ENCODE measurements at regions not wholly inside any gene's neighbourhood (a gene's known extent, or its start where the extent isn't known, plus 50 kb on each side); places are given as distances from the start of the nearest gene placed in this dataset.

DNA sequence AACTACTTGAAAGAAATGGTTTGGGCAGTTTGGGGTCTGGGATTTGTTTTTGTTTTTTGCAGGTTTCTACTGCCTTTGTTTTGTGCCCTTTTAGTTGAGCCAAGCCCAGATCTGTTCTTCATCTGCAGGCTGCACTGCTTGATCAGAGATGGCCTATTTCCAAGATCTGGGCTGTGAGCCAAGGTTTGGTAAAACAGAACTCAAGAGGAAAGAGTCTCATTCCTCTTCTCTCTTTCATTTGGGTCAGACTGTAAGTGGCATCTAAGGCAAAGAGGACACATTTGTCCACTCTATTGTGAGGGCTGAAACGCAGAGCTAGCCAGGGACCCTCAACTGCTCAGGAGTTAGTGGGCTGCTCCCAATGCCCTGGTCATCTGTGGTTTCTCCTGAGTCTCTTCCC lies 104.4 kb upstream of the UBE3A start:
- FAIRE-seq (no peak), DNase-seq (ENCODE audit: low read depth, low spot score) (no peak)
- H3K4me2 ChIP-seq (ENCODE audit: insufficient read depth, low read length), result no peak overlapping the region
- H3K4me1 ChIP-seq (ENCODE audit: control insufficient read depth, extremely low read depth, insufficient read depth, low read length), result no peaks in the 10 kb centered on the region
- intact Hi-C loops (cut with micrococcal nuclease) (no loop called here), dilution Hi-C loops (cut with MboI; ENCODE audit: extremely low pct_ligation_motif_present, low sequenced_read_pairs) (no loop called here)
- H3K9ac ChIP-seq (replicated peaks; ENCODE audit: extremely low read depth, insufficient read depth, low read length), result no peak overlapping the region
- H3K4me3 ChIP-seq (replicated peaks in 1 of 3; ENCODE audit: insufficient read depth in 1 of 3, low read depth in 1 of 3, low read length in 3 of 3), result no peak overlapping the region
- no peak for TF ChIP-seq POLR2AphosphoS5 (IDR thresholded peaks at IDR 0.05; ENCODE audit: insufficient read depth, low read depth, low read length)
- TF ChIP-seq JUN (IDR thresholded peaks at IDR 0.05; ENCODE audit: borderline replicate concordance, insufficient read depth, insufficient read length, low read depth), result no peak
- TF ChIP-seq GATA2 (IDR thresholded peaks at IDR 0.05; ENCODE audit: insufficient read depth, insufficient read length, low read depth, low read length), result no peak
- TF ChIP-seq FOS (IDR thresholded peaks at IDR 0.05; ENCODE audit: borderline replicate concordance, insufficient read depth, low read length), result no peak
- TF ChIP-seq, protein P1, sequence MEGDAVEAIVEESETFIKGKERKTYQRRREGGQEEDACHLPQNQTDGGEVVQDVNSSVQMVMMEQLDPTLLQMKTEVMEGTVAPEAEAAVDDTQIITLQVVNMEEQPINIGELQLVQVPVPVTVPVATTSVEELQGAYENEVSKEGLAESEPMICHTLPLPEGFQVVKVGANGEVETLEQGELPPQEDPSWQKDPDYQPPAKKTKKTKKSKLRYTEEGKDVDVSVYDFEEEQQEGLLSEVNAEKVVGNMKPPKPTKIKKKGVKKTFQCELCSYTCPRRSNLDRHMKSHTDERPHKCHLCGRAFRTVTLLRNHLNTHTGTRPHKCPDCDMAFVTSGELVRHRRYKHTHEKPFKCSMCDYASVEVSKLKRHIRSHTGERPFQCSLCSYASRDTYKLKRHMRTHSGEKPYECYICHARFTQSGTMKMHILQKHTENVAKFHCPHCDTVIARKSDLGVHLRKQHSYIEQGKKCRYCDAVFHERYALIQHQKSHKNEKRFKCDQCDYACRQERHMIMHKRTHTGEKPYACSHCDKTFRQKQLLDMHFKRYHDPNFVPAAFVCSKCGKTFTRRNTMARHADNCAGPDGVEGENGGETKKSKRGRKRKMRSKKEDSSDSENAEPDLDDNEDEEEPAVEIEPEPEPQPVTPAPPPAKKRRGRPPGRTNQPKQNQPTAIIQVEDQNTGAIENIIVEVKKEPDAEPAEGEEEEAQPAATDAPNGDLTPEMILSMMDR (IDR thresholded peaks at IDR 0.05; ENCODE audit: extremely low read depth in 1 of 2, insufficient read depth in 1 of 2, low read depth in 1 of 2, low read length in 2 of 2), result no peak
- TF ChIP-seq EZH2 (IDR thresholded peaks at IDR 0.05; ENCODE audit: borderline replicate concordance, low read depth, low read length, severe bottlenecking), result no peak
- TF ChIP-seq, protein P2, sequence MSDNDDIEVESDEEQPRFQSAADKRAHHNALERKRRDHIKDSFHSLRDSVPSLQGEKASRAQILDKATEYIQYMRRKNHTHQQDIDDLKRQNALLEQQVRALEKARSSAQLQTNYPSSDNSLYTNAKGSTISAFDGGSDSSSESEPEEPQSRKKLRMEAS (IDR thresholded peaks at IDR 0.05; ENCODE audit: insufficient read depth, insufficient read length), result no peak
- no peaks in the 10 kb centered on the region for H3K79me2 ChIP-seq (ENCODE audit: control insufficient read depth, insufficient read depth, low read length)
- no peaks in the 10 kb centered on the region for H3K27me3 ChIP-seq (ENCODE audit: control insufficient read depth in 2 of 2, insufficient read depth in 2 of 2, low read length in 2 of 2)
- BruUV-seq (replicated peaks), result no TSS peak
- H2AFZ ChIP-seq (ENCODE audit: low read depth, low read length), result no peak overlapping the region
- POLR2A ChIA-PET, result no interaction called here
- H3K36me3 ChIP-seq (ENCODE audit: control insufficient read depth in 2 of 2, extremely low read depth in 1 of 2, insufficient read depth in 2 of 2, low read length in 2 of 2), result no peaks in the 10 kb centered on the region
- CTCF ChIA-PET, result no interaction called here
- peaks cover 2% of the 10 kb centered on the region for H3K9me3 ChIP-seq (replicated peaks; ENCODE audit: control insufficient read depth, insufficient read depth, low read length)
- no peaks in the 10 kb centered on the region for H4K20me1 ChIP-seq (replicated peaks; ENCODE audit: control insufficient read depth, extremely low read depth, insufficient read depth, low read length)
- no peak overlapping the region for H3K27ac ChIP-seq (ENCODE audit: insufficient read depth, low read depth, low read length)
- no peaks in the 10 kb centered on the region for H3K9me1 ChIP-seq (replicated peaks; ENCODE audit: control insufficient read depth, extremely low read depth, insufficient read depth, low read length)
